Esophagus squamous epithelium (tissue), 4 donors: ENCODE measurements at regions not wholly inside any gene's neighbourhood (a gene's known extent, or its start where the extent isn't known, plus 50 kb on each side); places are given as distances from the start of the nearest gene placed in this dataset.

Experiments
- CTCF ChIP-seq, 6 experiments: fragments of 450-650 bp in 4 of 6; fragments of 200-600 bp in 2 of 6; sonication (generic) in 2 of 6; IDR thresholded peaks; one replicate each; pipeline ENCODE4 v1.5.1; 2016 to 2019; ENCODE audit warnings: antibody characterized with exemption in 6 of 6, mild to moderate bottlenecking in 4 of 6, moderate library complexity in 4 of 6
- POLR2A ChIP-seq, 4 donors: fragments of 450-650 bp; IDR thresholded peaks; one replicate each; pipeline ENCODE4 v1.6.1; 2017; ENCODE audit warnings: antibody characterized with exemption in 4 of 4, mild to moderate bottlenecking in 4 of 4, moderate library complexity in 3 of 4

GRCh38 chr5:119789406-119790117, 160.2 kb downstream of the FAM170A start:
- no peak for TF ChIP-seq CTCF (IDR thresholded peaks at IDR 0.05)
- TF ChIP-seq POLR2A (IDR thresholded peaks at IDR 0.05), result no peak
